CD4-positive, CD25-positive, alpha-beta regulatory T cell (primary cell): ENCODE measurements at regions not wholly inside any gene's neighbourhood (a gene's known extent, or its start where the extent isn't known, plus 50 kb on each side); places are given as distances from the start of the nearest gene placed in this dataset.
"Not testable (repeated sequence)": the region's sequence is repeated elsewhere in the genome, so short reads cannot be mapped to it uniquely, and the experiment has no call there.

Experiments used
- ATAC-seq, 2 donors: fragments of 150-1000 bp; cut with Tn5 transposase; one replicate each; pipeline ENCODE4 v1.10.0; 2021; ENCODE audit warnings: low read depth in 2 of 2, moderate number of reproducible peaks in 2 of 2, moderate library complexity in 1 of 2
- DNase-seq, 3 donors: peaks; one replicate each; pipeline versions ENCODE4 v3.0.0 to v3.0.0-alpha.2; 2012 to 2022; ENCODE audit warnings: mixed read lengths in 1 of 3
- H3K27ac ChIP-seq: one replicate; pipeline ENCODE4 v1.7.0; 2013; ENCODE audit warnings: mild to moderate bottlenecking, low read length; ENCODE audit not compliant: insufficient read depth, poor library complexity, severe bottlenecking
- H3K27me3 ChIP-seq: one replicate; pipeline ENCODE4 v1.7.0; 2013; ENCODE audit warnings: low read length; ENCODE audit not compliant: control insufficient read depth, insufficient read depth
- H3K36me3 ChIP-seq: one replicate; pipeline ENCODE4 v1.7.0; 2013; ENCODE audit warnings: mild to moderate bottlenecking, low read length, moderate library complexity; ENCODE audit not compliant: control insufficient read depth, insufficient read depth
- H3K4me1 ChIP-seq: 2 replicates; pipeline ENCODE4 v1.7.0; 2013; ENCODE audit warnings: mild to moderate bottlenecking, low read length; ENCODE audit not compliant: insufficient read depth, control insufficient read depth, poor library complexity, severe bottlenecking
- H3K4me3 ChIP-seq: one replicate; pipeline ENCODE4 v1.7.0; 2013; ENCODE audit warnings: low read depth, mild to moderate bottlenecking, low read length, moderate library complexity
- H3K9me3 ChIP-seq, 2 experiments: 1 replicate in 1 of 2; 2 replicates in 1 of 2; pipeline ENCODE4 v1.7.0; 2013; ENCODE audit warnings: low read length in 2 of 2, mild to moderate bottlenecking in 1 of 2, moderate library complexity in 1 of 2; ENCODE audit not compliant: control insufficient read depth in 2 of 2
- H3K27ac Mint-ChIP-seq, 3 donors: one replicate each; pipeline ENCODE4 v1.8.0; 2020 to 2022; ENCODE audit warnings: mild to moderate bottlenecking in 3 of 3, mixed read lengths in 3 of 3, moderate library complexity in 2 of 3
- H3K27me3 Mint-ChIP-seq: one replicate; pipeline ENCODE4 v1.8.0; 2022; ENCODE audit warnings: mild to moderate bottlenecking, mixed read lengths
- H3K36me3 Mint-ChIP-seq: one replicate; pipeline ENCODE4 v1.8.0; 2020; ENCODE audit warnings: mixed read lengths
- H3K4me1 Mint-ChIP-seq, 4 donors: one replicate each; pipeline ENCODE4 v1.8.0; 2020 to 2022; ENCODE audit warnings: mixed read lengths in 4 of 4, mild to moderate bottlenecking in 1 of 4
- H3K4me3 Mint-ChIP-seq, 4 donors: one replicate each; pipeline ENCODE4 v1.8.0; 2020 to 2022; ENCODE audit warnings: mild to moderate bottlenecking in 4 of 4, mixed read lengths in 4 of 4, moderate library complexity in 3 of 4
- H3K9me3 Mint-ChIP-seq, 7 donors: one replicate each; pipeline ENCODE4 v1.8.0; 2020 to 2022; ENCODE audit warnings: mixed read lengths in 7 of 7, mild to moderate bottlenecking in 3 of 7, moderate library complexity in 2 of 7

DNA sequence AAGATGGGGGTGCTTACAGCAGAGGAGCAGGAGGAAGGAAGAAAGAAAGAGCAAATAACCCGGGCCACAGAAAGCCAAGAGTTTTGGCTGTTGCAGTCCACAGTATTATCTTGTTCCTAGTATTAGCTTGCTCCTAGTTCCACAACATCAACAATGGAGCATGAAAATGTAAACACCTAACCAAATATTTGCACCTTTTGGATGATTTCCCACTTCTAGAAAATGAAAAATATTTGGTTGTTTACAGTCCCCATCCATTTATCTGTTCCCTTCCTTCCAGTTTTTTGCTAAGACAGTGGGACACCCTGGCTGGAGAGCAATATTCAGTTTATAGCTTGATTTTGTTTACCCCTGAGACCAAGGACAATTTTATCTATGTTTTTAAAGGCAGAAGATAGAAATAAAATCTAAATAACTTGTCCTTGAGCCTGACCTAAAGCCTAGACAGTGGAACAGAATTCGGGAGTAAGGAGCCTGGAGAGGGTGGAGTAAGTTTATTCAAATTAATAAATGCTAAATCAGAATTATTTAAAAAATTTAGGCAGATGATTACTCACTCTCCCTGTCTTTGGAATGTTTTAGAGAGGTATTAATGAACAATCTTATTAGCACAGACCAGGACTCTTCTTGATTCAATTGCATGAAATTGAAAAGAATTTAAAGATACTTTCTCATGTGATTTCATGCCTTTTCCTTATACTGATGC is 51.6 kb downstream of the RESF1 start:
- Mint-ChIP-seq H3K4me1 (peaks cover 0 to 3% (median 0%) of the 10 kb centered on the region in 4 donors), H3K27me3 (no peaks in the 10 kb centered on the region), H3K4me3 (no peak overlapping the region), H3K36me3 (peaks cover 17% of the 10 kb centered on the region), H3K27ac (no peak overlapping the region), H3K9me3 (no peaks in the 10 kb centered on the region)
- Histone ChIP-seq H3K27me3 (no peaks in the 10 kb centered on the region), H3K27ac (no peak overlapping the region), H3K4me3 (no peak overlapping the region), H3K4me1 (no peaks in the 10 kb centered on the region), H3K36me3 (peaks cover 3% of the 10 kb centered on the region), H3K9me3 (no peaks in the 10 kb centered on the region)
- DNase-seq, result no peak
- ATAC-seq, result no peak

DNA sequence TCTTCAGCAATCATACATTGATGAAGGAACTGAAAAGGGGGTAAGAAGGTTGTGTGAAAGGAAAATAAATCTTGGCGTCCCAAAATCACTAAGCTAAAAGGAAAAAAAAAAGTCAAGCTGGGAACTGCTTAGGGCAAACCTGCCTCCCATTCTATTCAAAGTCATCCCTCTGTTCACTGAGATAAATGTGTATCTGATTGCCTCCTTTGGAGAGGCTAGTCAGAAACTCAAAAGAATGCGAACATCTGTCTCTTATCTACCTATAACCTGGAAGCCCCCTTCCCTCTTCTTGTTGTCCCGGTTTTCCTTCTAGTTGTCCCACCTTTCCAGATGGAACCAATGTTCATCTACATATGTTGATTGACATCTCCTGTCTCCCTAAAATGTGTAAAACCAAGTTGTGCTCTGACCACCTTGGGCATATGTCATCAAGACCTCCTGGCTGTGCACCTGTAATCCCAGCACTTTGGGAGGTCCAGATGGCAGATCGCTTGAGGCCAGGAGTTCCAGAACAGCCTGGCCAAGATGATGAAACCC is 53.1 kb downstream of the RESF1 start:
- Histone ChIP-seq H3K4me3 (no peak overlapping the region), H3K27me3 (no peaks in the 10 kb centered on the region), H3K9me3 (no peaks in the 10 kb centered on the region), H3K36me3 (peaks cover under 1% of the 10 kb centered on the region), H3K27ac (no peak overlapping the region), H3K4me1 (no peaks in the 10 kb centered on the region)
- no peaks in the 10 kb centered on the region for H3K27me3 Mint-ChIP-seq
- ATAC-seq (no peak), DNase-seq (no peak)
- peaks cover 0 to 3% (median 0%) of the 10 kb centered on the region in 4 donors for H3K4me1 Mint-ChIP-seq
- H3K27ac Mint-ChIP-seq, result peak overlapping the region in 2 of 3 donors; percentile 1 to 60
- H3K4me3 Mint-ChIP-seq, result peak overlapping the region in 1 of 4 donors; percentile 19
- peaks cover 17% of the 10 kb centered on the region for H3K36me3 Mint-ChIP-seq
- H3K9me3 Mint-ChIP-seq, result no peaks in the 10 kb centered on the region

DNA sequence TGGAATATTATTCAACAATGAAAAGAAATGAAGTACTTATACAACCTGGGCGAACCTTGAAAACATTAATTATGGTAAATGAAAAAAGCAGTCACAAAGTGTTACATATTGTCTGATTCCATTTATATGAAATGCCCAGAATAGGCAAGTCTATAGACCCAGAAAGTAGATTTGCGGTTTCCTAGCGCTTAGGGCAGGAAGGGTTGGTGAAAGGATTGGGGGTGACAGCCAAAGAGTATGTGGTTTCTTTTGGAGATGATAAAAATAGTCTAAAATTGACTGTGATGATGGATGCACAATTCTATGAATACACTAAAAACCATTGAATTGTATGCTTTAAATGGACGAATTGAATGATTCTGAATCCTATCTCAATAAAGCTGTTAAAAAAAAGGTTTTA is 55.8 kb downstream of the RESF1 start:
- DNase-seq (no peak), ATAC-seq (no peak)
- Mint-ChIP-seq H3K27ac (no peak overlapping the region), H3K9me3 (no peaks in the 10 kb centered on the region), H3K4me3 (no peak overlapping the region), H3K4me1 (peaks cover 0 to 3% (median 0%) of the 10 kb centered on the region in 4 donors), H3K27me3 (no peaks in the 10 kb centered on the region), H3K36me3 (peaks cover 11% of the 10 kb centered on the region)
- Histone ChIP-seq H3K9me3 (no peaks in the 10 kb centered on the region), H3K27ac (no peak overlapping the region), H3K27me3 (no peaks in the 10 kb centered on the region), H3K4me1 (no peaks in the 10 kb centered on the region), H3K4me3 (no peak overlapping the region), H3K36me3 (no peaks in the 10 kb centered on the region)

DNA sequence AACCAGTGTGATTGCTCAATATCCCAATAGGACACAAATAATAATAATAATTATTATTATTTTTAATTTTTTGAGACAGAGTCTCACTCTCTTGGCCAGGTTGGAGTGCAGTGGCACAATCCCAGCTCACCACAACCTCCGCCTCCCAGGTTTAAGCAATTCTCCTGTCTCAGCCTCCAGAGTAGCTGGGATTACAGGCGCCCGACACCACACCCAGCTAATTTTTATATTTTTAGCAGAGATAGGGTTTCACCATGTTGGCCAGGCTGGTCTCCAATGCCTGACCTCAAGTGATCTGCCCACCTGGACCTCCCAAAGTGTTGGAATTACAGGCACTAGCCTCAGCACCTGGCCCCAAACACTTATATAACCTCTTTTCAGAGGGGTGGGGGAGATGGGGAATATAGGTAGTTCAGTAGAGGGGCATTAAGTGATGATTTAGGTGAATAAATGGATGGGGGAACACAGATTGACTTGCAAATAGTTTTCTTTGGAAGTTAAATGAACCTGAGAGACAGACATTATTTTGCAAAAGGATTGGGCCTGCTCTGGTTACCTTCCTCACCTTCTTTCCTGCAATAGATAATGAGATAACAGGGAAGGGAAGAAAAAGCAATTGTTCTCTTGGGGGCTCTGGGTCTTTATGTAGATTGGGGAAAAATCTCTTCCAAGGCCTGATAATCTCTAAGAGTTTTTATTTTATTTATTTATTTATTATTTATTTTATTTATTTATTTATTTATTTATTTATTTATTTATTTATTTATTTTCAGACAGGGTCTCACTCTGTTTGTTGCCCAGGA is 57.7 kb downstream of the RESF1 start:
- H3K27ac Mint-ChIP-seq, result no peak overlapping the region
- H3K9me3 Mint-ChIP-seq, result peaks cover 0 to 2% (median 0%) of the 10 kb centered on the region in 7 donors
- DNase-seq (no peak), ATAC-seq (no peak)
- H3K9me3 ChIP-seq, result no peaks in the 10 kb centered on the region
- no peaks in the 10 kb centered on the region for H3K27me3 ChIP-seq
- H3K4me3 ChIP-seq, result no peak overlapping the region
- H3K4me1 Mint-ChIP-seq, result peaks cover 6 to 11% (median 9%) of the 10 kb centered on the region in 4 donors
- peaks cover 17% of the 10 kb centered on the region for H3K36me3 Mint-ChIP-seq
- H3K4me1 ChIP-seq, result no peaks in the 10 kb centered on the region
- no peaks in the 10 kb centered on the region for H3K27me3 Mint-ChIP-seq
- no peak overlapping the region for H3K27ac ChIP-seq
- no peaks in the 10 kb centered on the region for H3K36me3 ChIP-seq
- no peak overlapping the region for H3K4me3 Mint-ChIP-seq

DNA sequence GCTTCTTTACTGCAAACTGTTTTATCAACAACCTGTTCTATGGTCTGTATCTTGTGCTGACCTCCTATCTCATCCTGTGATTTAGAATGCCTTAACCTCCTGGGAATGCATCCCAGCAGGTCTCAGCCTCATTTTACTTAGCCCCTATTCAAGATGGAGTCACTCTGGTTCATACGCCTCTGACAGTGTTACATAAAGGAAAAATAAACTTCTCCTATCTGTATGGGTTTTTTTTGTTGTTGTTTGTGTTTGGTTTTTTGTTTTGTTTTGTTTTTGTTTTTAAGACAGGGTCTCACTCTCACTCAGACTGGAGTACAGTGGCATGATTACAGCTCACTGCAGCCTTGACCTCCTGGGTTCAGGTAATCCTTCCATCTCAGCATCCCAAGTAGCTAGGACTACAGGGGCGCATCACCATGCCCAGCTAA is 62.1 kb downstream of the RESF1 start:
- no peak overlapping the region for H3K27ac ChIP-seq
- H3K9me3 ChIP-seq, result no peaks in the 10 kb centered on the region
- H3K4me1 Mint-ChIP-seq, result peaks cover 16 to 33% (median 23%) of the 10 kb centered on the region in 4 donors
- H3K27me3 ChIP-seq, result no peaks in the 10 kb centered on the region
- no peak overlapping the region for H3K4me3 Mint-ChIP-seq
- no peak overlapping the region for H3K4me3 ChIP-seq
- ATAC-seq, result no peak
- DNase-seq, result no peak
- no peaks in the 10 kb centered on the region for H3K27me3 Mint-ChIP-seq
- H3K36me3 ChIP-seq, result no peaks in the 10 kb centered on the region
- peak overlapping the region in 2 of 3 donors; percentile 52 to 82 for H3K27ac Mint-ChIP-seq
- H3K9me3 Mint-ChIP-seq, result peaks cover 0 to 6% (median 0%) of the 10 kb centered on the region in 7 donors
- H3K4me1 ChIP-seq, result peaks cover 11% of the 10 kb centered on the region
- peaks cover 16% of the 10 kb centered on the region for H3K36me3 Mint-ChIP-seq

DNA sequence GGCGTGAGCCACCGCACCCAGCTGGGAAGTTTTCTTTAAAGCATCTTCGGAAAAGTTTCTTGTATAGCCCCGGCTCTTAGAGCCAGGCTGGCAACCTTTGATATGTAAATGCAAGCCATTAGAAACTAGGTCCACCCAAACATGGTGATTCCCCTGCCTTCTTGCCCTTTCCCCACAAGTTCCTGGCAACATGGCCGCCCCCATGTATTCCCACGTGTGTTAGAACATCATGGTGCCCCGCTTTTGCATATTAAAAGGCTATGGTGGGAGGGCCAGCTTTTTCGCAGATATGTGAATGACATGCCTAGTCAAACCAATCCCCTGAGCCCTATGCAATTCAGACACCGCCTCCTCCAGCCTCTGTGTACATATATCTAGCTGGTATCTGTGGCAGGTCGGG is 63.2 kb downstream of the RESF1 start:
- not testable (repeated sequence) for ATAC-seq, H3K27me3 Mint-ChIP-seq, H3K9me3 ChIP-seq, H3K4me3 Mint-ChIP-seq, DNase-seq, H3K27ac ChIP-seq, H3K27me3 ChIP-seq, H3K36me3 ChIP-seq, H3K9me3 Mint-ChIP-seq, H3K4me3 ChIP-seq
- peaks cover 20 to 41% (median 27%) of the 10 kb centered on the region in 4 donors for H3K4me1 Mint-ChIP-seq
- H3K27ac Mint-ChIP-seq, result peak overlapping the region in 1 of 3 donors; percentile 35
- peaks cover 18% of the 10 kb centered on the region for H3K4me1 ChIP-seq
- H3K36me3 Mint-ChIP-seq, result peaks cover 16% of the 10 kb centered on the region

DNA sequence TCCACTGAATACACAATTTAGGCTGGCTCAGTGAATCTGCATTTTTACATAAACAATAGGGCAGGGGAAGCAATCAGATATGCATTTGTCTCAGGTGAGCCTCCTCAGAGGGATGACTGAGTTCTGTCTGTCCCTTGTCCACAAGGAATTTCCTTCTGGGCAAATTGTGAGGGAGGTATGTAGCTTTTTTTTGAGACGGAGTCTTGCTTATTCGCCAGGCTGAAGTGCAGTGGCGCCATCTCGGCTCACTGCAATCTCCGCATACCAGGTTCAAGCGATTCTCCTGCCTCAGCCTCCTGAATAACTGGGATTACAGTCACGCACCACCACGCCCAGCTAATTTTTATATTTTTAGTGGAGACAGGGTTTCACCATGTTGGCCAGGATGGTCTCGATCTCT is 64.6 kb downstream of the RESF1 start:
- DNase-seq, H3K27ac ChIP-seq, H3K9me3 Mint-ChIP-seq, H3K4me3 ChIP-seq, H3K27me3 Mint-ChIP-seq, H3K27me3 ChIP-seq, H3K36me3 ChIP-seq, H3K4me3 Mint-ChIP-seq, ATAC-seq, H3K9me3 ChIP-seq: not testable (repeated sequence)
- peaks cover 16% of the 10 kb centered on the region for H3K36me3 Mint-ChIP-seq
- peaks cover 18% of the 10 kb centered on the region for H3K4me1 ChIP-seq
- peaks cover 20 to 46% (median 28%) of the 10 kb centered on the region in 4 donors for H3K4me1 Mint-ChIP-seq
- H3K27ac Mint-ChIP-seq, result peak overlapping the region in 1 of 3 donors; percentile 74
